Esophagus squamous epithelium (tissue), 5 donors: ENCODE measurements at regions not wholly inside any gene's neighbourhood (a gene's known extent, or its start where the extent isn't known, plus 50 kb on each side); places are given as distances from the start of the nearest gene placed in this dataset.

Experiments used
- DNase-seq: peaks from one replicate; lab custom pipeline; 2025; lab: John Stamatoyannopoulos, UW
- H3K27ac ChIP-seq, 4 donors: fragments of 200-600 bp; sonication (generic); one replicate each; pipeline ENCODE4 v1.5.1; 2016 to 2019; ENCODE audit warnings: mild to moderate bottlenecking in 1 of 4
- H3K27me3 ChIP-seq, 4 donors: fragments of 200-600 bp; sonication (generic); 1 replicate in 3 of 4; 2 replicates in 1 of 4; pipeline versions ENCODE4 v1.5.1 to v1.6.0; 2017 to 2021; ENCODE audit warnings: antibody characterized with exemption in 1 of 4
- H3K36me3 ChIP-seq, 3 donors: fragments of 200-600 bp; sonication (generic); one replicate each; pipeline ENCODE4 v1.5.1; 2016 to 2019
- H3K4me1 ChIP-seq, 3 donors: fragments of 200-600 bp; sonication (generic); one replicate each; pipeline ENCODE4 v1.5.1; 2017 to 2019
- H3K4me3 ChIP-seq, 4 donors: fragments of 200-600 bp; sonication (generic); 1 replicate in 3 of 4; 2 replicates in 1 of 4; pipeline ENCODE4 v1.5.1; 2016 to 2019; ENCODE audit warnings: mild to moderate bottlenecking in 2 of 4, moderate library complexity in 1 of 4
- H3K9me3 ChIP-seq, 3 donors: fragments of 200-600 bp; sonication (generic); one replicate each; pipeline ENCODE4 v1.5.1; 2016 to 2019
- POLR2A ChIP-seq, 4 donors: fragments of 450-650 bp; IDR thresholded peaks; one replicate each; pipeline ENCODE4 v1.6.1; 2017; ENCODE audit warnings: antibody characterized with exemption in 4 of 4, mild to moderate bottlenecking in 4 of 4, moderate library complexity in 3 of 4
- whole genome bisulfite sequencing, 2 donors: methylation state at CpG; one replicate each; pipeline ENCODE4 v1.1.5; 2018; 5-methylcytosine and 5-hydroxymethylcytosine counted together
- intact Hi-C: fragments of 100-400 bp; cut with DNase I; formaldehyde crosslinking; loops from one replicate; pipeline ENCODE4 v1.15.0; 2022
- TF ChIP-seq, protein P1 (sequence below), 6 experiments: fragments of 450-650 bp in 4 of 6; fragments of 200-600 bp in 2 of 6; sonication (generic) in 2 of 6; IDR thresholded peaks; one replicate each; pipeline ENCODE4 v1.5.1; 2016 to 2019; ENCODE audit warnings: antibody characterized with exemption in 6 of 6, mild to moderate bottlenecking in 4 of 6, moderate library complexity in 4 of 6
- donor health status: DM: yes; HTN: yes; CAD: no.

DNA sequence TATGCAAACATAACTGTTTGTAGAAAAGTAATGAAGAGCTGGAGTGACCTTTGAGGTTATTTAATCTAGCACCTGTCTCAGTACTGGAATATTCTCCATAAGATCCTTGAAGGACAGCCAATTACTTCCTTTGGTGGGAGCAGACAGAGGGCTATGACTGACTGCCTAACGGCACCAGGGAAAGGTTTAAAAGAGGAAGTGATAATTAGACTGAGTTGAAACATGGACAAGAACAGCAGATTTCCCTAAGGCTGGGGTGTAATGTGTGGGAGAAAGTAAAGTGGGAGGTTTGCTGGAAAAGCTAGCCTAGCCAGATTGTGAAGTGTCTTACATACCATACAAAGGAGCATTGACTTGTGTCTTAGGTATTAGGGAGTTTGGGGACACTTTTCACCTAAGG lies 191.3 kb upstream of the PCDH9 start:
- DNase-seq, result no peak
- Histone ChIP-seq H3K27me3 (no peaks in the 10 kb centered on the region), H3K4me3 (no peak overlapping the region), H3K27ac (no peak overlapping the region), H3K4me1 (no peaks in the 10 kb centered on the region), H3K9me3 (no peaks in the 10 kb centered on the region), H3K36me3 (no peaks in the 10 kb centered on the region)
- 38 to 50% methylated on average over 1 of the region's 1 CpG for WGBS, 2 donors
- intact Hi-C loops, result no loop called here
- TF ChIP-seq POLR2A (IDR thresholded peaks at IDR 0.05), result no peak
- TF ChIP-seq, protein P1, sequence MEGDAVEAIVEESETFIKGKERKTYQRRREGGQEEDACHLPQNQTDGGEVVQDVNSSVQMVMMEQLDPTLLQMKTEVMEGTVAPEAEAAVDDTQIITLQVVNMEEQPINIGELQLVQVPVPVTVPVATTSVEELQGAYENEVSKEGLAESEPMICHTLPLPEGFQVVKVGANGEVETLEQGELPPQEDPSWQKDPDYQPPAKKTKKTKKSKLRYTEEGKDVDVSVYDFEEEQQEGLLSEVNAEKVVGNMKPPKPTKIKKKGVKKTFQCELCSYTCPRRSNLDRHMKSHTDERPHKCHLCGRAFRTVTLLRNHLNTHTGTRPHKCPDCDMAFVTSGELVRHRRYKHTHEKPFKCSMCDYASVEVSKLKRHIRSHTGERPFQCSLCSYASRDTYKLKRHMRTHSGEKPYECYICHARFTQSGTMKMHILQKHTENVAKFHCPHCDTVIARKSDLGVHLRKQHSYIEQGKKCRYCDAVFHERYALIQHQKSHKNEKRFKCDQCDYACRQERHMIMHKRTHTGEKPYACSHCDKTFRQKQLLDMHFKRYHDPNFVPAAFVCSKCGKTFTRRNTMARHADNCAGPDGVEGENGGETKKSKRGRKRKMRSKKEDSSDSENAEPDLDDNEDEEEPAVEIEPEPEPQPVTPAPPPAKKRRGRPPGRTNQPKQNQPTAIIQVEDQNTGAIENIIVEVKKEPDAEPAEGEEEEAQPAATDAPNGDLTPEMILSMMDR (IDR thresholded peaks at IDR 0.05), result no peak

DNA sequence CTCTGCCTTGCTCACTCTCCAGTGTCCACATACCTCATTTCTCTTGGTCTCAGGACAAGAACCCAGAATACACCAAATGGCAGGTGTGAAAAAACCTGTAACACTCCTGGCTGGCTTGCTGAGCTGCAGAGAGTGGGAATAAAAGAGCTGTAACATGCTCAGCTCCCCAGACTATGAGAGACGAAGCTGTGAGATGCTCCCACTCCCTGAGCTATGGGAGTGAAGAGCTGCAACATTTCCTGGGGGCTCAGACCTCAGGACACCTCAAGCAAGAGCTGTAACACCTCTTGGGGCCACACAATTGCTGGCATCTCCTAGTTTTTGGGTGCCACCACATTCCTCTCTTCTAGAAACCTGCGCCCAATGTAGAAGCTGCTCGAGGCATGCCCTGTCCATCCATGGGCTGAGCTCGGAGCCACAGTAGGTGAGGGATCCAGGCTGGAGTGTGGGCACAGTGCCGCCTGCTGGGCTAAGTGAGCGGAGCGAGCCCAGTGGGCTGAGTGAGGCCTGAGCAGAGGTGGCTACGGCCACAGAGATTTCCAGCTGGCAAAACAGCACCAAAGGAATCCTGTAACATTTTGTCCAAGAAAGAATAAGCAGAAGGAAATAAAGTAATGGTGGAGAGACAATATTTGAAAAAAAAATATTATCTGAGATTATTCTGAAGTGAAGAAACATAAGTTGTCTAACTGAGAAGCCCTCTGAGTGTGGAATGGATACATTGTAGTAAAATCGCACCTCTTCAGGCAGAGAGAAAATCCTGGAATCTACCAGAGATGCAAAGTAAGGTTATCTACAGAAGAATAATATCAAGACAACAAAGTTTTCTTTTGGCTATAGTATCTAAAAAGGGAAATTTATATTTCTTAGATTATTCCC lies 186.2 kb upstream of the PCDH9 start:
- intact Hi-C loops, result no loop called here
- H3K4me1 ChIP-seq, result no peaks in the 10 kb centered on the region
- H3K27ac ChIP-seq, result no peak overlapping the region
- H3K36me3 ChIP-seq, result no peaks in the 10 kb centered on the region
- H3K27me3 ChIP-seq, result no peaks in the 10 kb centered on the region
- no peaks in the 10 kb centered on the region for H3K9me3 ChIP-seq
- 74 to 76% methylated on average over 5 to 7 of the region's 9 CpGs for WGBS, 2 donors
- no peak for TF ChIP-seq POLR2A (IDR thresholded peaks at IDR 0.05)
- TF ChIP-seq, protein P1 (IDR thresholded peaks at IDR 0.05), result no peak
- DNase-seq, result no peak
- H3K4me3 ChIP-seq, result no peak overlapping the region

DNA sequence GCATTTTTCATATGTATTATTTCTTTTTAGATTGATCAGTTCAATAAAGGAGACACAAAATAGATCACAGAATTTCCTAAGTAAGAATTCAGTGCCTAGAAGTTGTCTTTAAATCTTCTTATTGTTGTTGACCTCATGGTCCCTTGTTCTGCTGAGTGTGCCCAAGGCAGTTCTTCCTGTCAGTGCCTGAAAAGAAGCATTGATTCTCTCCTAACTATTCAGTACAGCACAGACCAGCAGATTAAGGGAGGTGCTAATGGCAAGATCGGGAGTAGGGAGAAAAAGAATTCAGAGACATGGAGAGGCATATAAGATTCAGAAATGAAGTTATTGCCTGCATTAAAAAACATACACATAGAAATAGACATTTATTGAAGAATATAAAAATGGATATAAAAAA lies 180.5 kb upstream of the PCDH9 start:
- Histone ChIP-seq H3K27me3 (no peaks in the 10 kb centered on the region), H3K27ac (no peak overlapping the region), H3K36me3 (no peaks in the 10 kb centered on the region), H3K9me3 (no peaks in the 10 kb centered on the region), H3K4me1 (no peaks in the 10 kb centered on the region), H3K4me3 (no peak overlapping the region)
- 27 to 33% methylated on average over 1 of the region's 1 CpG for WGBS, 2 donors
- no peak for DNase-seq
- TF ChIP-seq POLR2A (IDR thresholded peaks at IDR 0.05), result no peak
- TF ChIP-seq, protein P1 (IDR thresholded peaks at IDR 0.05), result no peak
- intact Hi-C loops, result no loop called here

DNA sequence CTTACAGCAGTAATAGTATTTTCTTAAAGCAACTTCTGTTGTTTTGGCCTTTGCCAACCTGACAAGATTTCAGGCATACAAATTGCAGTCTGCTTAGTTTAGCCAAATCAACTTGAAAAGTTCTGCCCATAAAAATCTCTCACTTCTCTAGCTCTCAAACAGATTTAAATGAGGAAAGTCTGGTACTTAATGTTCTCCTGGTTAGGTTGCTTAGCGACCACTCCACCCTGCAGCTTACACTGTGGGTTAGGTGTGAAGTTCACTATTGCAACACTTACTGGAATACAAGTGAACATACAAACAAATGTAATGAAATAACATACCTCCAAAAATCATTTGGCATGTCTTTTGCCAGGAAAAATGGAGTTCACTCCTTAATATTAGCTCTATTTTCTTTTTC lies 178.7 kb upstream of the PCDH9 start:
- intact Hi-C loops, result no loop called here
- 67 to 77% methylated on average over 1 of the region's 1 CpG for WGBS, 2 donors

DNA sequence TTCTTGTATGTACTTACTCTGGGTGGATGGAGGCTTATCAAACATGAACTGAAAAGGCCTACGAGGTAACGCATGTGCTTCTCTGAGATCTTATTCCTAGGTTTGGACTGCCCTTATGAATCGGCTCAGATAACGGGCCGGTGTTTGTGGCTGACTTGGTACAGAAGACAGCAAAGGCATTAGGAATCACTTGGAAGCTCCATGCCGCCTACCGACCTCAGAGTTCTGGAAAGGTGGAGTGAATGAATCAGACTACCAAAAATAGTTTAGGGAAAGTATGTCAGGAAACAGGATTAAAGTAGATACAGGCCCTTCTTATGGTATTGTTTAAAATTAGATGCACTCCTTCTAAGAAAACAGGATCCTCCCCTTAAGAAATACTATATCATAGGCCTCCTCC lies 172.4 kb upstream of the PCDH9 start:
- intact Hi-C loops, result no loop called here
- no peak for DNase-seq
- Histone ChIP-seq H3K36me3 (no peaks in the 10 kb centered on the region), H3K9me3 (peaks cover 0 to 13% (median 11%) of the 10 kb centered on the region in 3 donors), H3K4me3 (no peak overlapping the region), H3K27me3 (no peaks in the 10 kb centered on the region), H3K4me1 (no peaks in the 10 kb centered on the region), H3K27ac (no peak overlapping the region)
- WGBS, 2 donors, result 94% methylated on average over 7 of the region's 7 CpGs
- no peak for TF ChIP-seq POLR2A (IDR thresholded peaks at IDR 0.05)
- TF ChIP-seq, protein P1 (IDR thresholded peaks at IDR 0.05), result no peak

More for the DNA sequence above, 178.7 kb upstream of the PCDH9 start:
- no peak for DNase-seq
- Histone ChIP-seq H3K27me3 (no peaks in the 10 kb centered on the region), H3K4me3 (no peak overlapping the region), H3K36me3 (no peaks in the 10 kb centered on the region), H3K4me1 (no peaks in the 10 kb centered on the region), H3K27ac (no peak overlapping the region), H3K9me3 (no peaks in the 10 kb centered on the region)
- TF ChIP-seq POLR2A (IDR thresholded peaks at IDR 0.05), result no peak
- TF ChIP-seq, protein P1 (IDR thresholded peaks at IDR 0.05), result no peak
